A549 (cell line): ENCODE measurements at regions not wholly inside any gene's neighbourhood (a gene's known extent, or its start where the extent isn't known, plus 50 kb on each side); places are given as distances from the start of the nearest gene placed in this dataset.
"Not testable (repeated sequence)": the region's sequence is repeated elsewhere in the genome, so short reads cannot be mapped to it uniquely, and the experiment has no call there.

Experiments
- ATAC-seq, 2 experiments: fragments of 200-7000 bp in 1 of 2; fragments of >200 bp in 1 of 2; cut with Nextera tagmentation in 1 of 2; cut with Tn5 transposase in 1 of 2; 3 replicates each; pipeline versions ENCODE4 v1.8.0 to v1.9.1; 2018 to 2020; ENCODE audit warnings: mild to moderate bottlenecking in 1 of 2, moderate library complexity in 1 of 2
- CTCF ChIA-PET: fragments of 300-600 bp; sonication (Branson Sonifier 250); formaldehyde crosslinking; extraction: SDS; loops from one replicate; lab custom pipeline; 2021; ENCODE audit warnings: antibody characterized with exemption, inconsistent platforms; lab: Yijun Ruan, JAX
- POLR2A ChIA-PET: fragments of 350-600 bp; formaldehyde crosslinking; extraction: SDS; loops from one replicate; lab custom pipeline; 2021; ENCODE audit warnings: antibody characterized with exemption, inconsistent platforms; lab: Yijun Ruan, JAX
- DNase-seq, 2 experiments: peaks; one replicate each; pipeline versions ENCODE4 v3.0.0 to v3.0.0-alpha.2; 2011 to 2016; ENCODE audit warnings: low read depth in 1 of 2, low spot score in 1 of 2
- FAIRE-seq: peaks from 2 replicates; lab custom pipeline; 2011; peaks lifted over from hg19 to GRCh38; lab: Jason Lieb, UNC
- H3K27ac ChIP-seq, 2 experiments: fragments of >200 bp; sonication (Bioruptor Twin); formaldehyde crosslinking; 3 replicates each; pipeline ENCODE4 v1.5.1; 2016 to 2017
- H3K4me1 ChIP-seq: fragments of >200 bp; sonication (Bioruptor Twin); formaldehyde crosslinking; 3 replicates; pipeline ENCODE4 v1.6.1; 2016
- H3K4me2 ChIP-seq: fragments of >200 bp; sonication (Bioruptor Twin); formaldehyde crosslinking; 3 replicates; pipeline ENCODE4 v1.6.1; 2016
- H3K4me3 ChIP-seq: fragments of >200 bp; sonication (Bioruptor Twin); formaldehyde crosslinking; 3 replicates; pipeline ENCODE4 v1.5.1; 2016
- H3K9me3 ChIP-seq: fragments of >200 bp; sonication (Bioruptor Twin); formaldehyde crosslinking; 3 replicates; pipeline ENCODE4 v1.6.1; 2016
- RAD21 ChIP-seq, 2 experiments: fragments of >200 bp in 1 of 2; sonication (Bioruptor Twin) in 1 of 2; formaldehyde crosslinking in 1 of 2; IDR thresholded peaks in 1 of 2; conservative IDR thresholded peaks in 1 of 2; 2 replicates in 1 of 2; 3 replicates in 1 of 2; pipeline ENCODE4 v1.6.1; 2012 to 2018; ENCODE audit warnings: inconsistent platforms in 1 of 2
- SMC3 ChIP-seq: fragments of >200 bp; sonication (Bioruptor Twin); formaldehyde crosslinking; IDR thresholded peaks from 3 replicates; pipeline ENCODE4 v1.6.1; 2018; ENCODE audit warnings: inconsistent platforms
- WGBS: methylation state at CpG from one replicate; pipeline ENCODE4 v1.1.6; 2017; ENCODE audit errors: missing lambda C conversion rate; 5-methylcytosine and 5-hydroxymethylcytosine counted together
- small RNA-seq, 6 experiments: library from RNA; depleted of rRNA; stranded (forward); fragments of <200 nt; gene quantifications; one replicate each; pipeline ENCODE3, GENCODE V24; 2012
- TF ChIP-seq, protein P1 (sequence below): fragments of >200 bp; sonication (Bioruptor Twin); formaldehyde crosslinking; IDR thresholded peaks from 3 replicates; pipeline ENCODE4 v1.5.1; 2016

DNA sequence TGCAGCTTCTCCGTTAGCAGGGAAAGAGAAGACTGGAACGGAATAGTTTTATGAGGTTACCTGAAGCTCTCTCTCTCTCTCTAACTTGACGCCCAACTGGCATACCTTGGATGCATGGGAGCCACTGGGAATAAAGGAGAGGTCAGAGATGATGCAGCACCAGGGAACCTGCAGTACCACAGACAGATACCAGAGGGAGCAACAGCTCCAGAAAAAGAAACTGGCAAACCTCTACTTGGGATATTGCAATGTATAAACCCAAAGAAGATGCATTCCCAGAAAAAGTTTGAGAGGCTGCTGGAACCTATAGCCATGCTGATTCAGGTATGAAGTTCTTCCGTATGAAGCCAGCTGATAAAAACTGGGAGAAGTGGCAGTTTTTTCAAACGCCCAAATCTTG is 2976.1 kb upstream of the TEKT4 start:
- DNase-seq, POLR2A ChIA-PET, FAIRE-seq, H3K27ac ChIP-seq, H3K9me3 ChIP-seq, ATAC-seq, H3K4me2 ChIP-seq, CTCF ChIA-PET, H3K4me1 ChIP-seq, H3K4me3 ChIP-seq: not testable (repeated sequence)
- WGBS = 7% methylated on average over 5 of the region's 5 CpGs
- TF ChIP-seq, protein P1, sequence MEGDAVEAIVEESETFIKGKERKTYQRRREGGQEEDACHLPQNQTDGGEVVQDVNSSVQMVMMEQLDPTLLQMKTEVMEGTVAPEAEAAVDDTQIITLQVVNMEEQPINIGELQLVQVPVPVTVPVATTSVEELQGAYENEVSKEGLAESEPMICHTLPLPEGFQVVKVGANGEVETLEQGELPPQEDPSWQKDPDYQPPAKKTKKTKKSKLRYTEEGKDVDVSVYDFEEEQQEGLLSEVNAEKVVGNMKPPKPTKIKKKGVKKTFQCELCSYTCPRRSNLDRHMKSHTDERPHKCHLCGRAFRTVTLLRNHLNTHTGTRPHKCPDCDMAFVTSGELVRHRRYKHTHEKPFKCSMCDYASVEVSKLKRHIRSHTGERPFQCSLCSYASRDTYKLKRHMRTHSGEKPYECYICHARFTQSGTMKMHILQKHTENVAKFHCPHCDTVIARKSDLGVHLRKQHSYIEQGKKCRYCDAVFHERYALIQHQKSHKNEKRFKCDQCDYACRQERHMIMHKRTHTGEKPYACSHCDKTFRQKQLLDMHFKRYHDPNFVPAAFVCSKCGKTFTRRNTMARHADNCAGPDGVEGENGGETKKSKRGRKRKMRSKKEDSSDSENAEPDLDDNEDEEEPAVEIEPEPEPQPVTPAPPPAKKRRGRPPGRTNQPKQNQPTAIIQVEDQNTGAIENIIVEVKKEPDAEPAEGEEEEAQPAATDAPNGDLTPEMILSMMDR = peak; percentile 31; the same call in 2 of the 3 replicates
- TF ChIP-seq SMC3 = peak; percentile 35; the same call in 1 of the 3 replicates
- peak; percentile 41 to 42; a peak in 4 of 5 replicates for TF ChIP-seq RAD21 (conservative IDR thresholded peaks at IDR 0.05 in 1 of 2, IDR thresholded peaks at IDR 0.05 in 1 of 2)

DNA sequence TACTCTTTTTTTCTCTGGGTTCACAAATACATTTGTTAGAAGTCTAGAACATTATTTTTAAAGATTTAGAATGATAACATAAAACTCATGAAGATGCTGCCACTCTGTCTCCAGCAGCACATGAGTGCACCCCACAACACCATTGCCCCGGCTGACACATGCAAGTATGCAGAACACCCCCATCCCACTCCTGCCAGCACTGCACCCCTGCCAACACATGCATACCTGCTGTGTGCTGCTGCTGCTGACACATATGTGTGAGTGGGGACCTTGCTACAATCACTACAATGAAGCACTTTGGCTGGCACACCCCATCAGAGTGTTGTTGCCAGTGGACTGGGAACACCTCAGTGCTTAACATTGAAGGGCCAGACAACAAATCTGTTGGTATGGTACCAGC is 2953.6 kb upstream of the TEKT4 start:
- FAIRE-seq, H3K4me1 ChIP-seq, H3K4me3 ChIP-seq, H3K27ac ChIP-seq, H3K9me3 ChIP-seq, ATAC-seq, DNase-seq, CTCF ChIA-PET, POLR2A ChIA-PET, H3K4me2 ChIP-seq: not testable (repeated sequence)
- WGBS = 0% methylated on average over 1 of the region's 1 CpG

Small RNA genes lying in the stretch of these regions (small RNA-seq; reads per million reads assigned to genes)
- gene AC127391.1 = 0 reads per million in 6 experiments
